IPS-11a (cell line): ENCODE measurements at regions not wholly inside any gene's neighbourhood (a gene's known extent, or its start where the extent isn't known, plus 50 kb on each side); places are given as distances from the start of the nearest gene placed in this dataset.
"Not testable (repeated sequence)": the region's sequence is repeated elsewhere in the genome, so short reads cannot be mapped to it uniquely, and the experiment has no call there.

Experiments used
- H3K4me3 ChIP-seq: one replicate; pipeline ENCODE4 v1.5.1; 2013; ENCODE audit warnings: low read depth, low read length, control low read depth

- H3K4me3 ChIP-seq, result no peak overlapping the region
These were observed 931.7 kb downstream of the MCTP2 start for GRCh38 chr15:95162967-95163531.

GRCh38 chr15:95168152-95168551, 936.8 kb downstream of the MCTP2 start:
- H3K4me3 ChIP-seq, result no peak overlapping the region

GRCh38 chr15:95168951-95169431, 937.6 kb downstream of the MCTP2 start:
- no peak overlapping the region for H3K4me3 ChIP-seq

GRCh38 chr15:95169541-95170459, 938.4 kb downstream of the MCTP2 start:
- H3K4me3 ChIP-seq, result no peak overlapping the region

- H3K4me3 ChIP-seq, result no peak overlapping the region
These were observed 939.4 kb downstream of the MCTP2 start for GRCh38 chr15:95170561-95171380.

- H3K4me3 ChIP-seq, result no peak overlapping the region
These were observed 940.2 kb downstream of the MCTP2 start for GRCh38 chr15:95171564-95171963.

- no peak overlapping the region for H3K4me3 ChIP-seq
These were observed 943.2 kb downstream of the MCTP2 start for GRCh38 chr15:95174301-95175259.

- H3K4me3 ChIP-seq, result no peak overlapping the region
These were observed 944.7 kb downstream of the MCTP2 start for GRCh38 chr15:95175914-95176658.

GRCh38 chr15:95176794-95177577, 945.6 kb downstream of the MCTP2 start:
- H3K4me3 ChIP-seq, result no peak overlapping the region

GRCh38 chr15:95180530-95180929, 949.2 kb downstream of the MCTP2 start:
- H3K4me3 ChIP-seq, result no peak overlapping the region

GRCh38 chr15:95182091-95182490, 950.7 kb downstream of the MCTP2 start:
- H3K4me3 ChIP-seq, result no peak overlapping the region

- no peak overlapping the region for H3K4me3 ChIP-seq
These were observed 961.6 kb downstream of the MCTP2 start for GRCh38 chr15:95192923-95193322.

GRCh38 chr15:95194746-95195145, 963.4 kb downstream of the MCTP2 start:
- H3K4me3 ChIP-seq, result no peak overlapping the region

- H3K4me3 ChIP-seq, result no peak overlapping the region
These were observed 965.0 kb downstream of the MCTP2 start for GRCh38 chr15:95196176-95196915.

- no peak overlapping the region for H3K4me3 ChIP-seq
These were observed 971.4 kb downstream of the MCTP2 start for GRCh38 chr15:95202569-95203349.

GRCh38 chr15:95205077-95205476, 973.7 kb downstream of the MCTP2 start:
- no peak overlapping the region for H3K4me3 ChIP-seq

GRCh38 chr15:95205830-95206229, 974.5 kb downstream of the MCTP2 start:
- H3K4me3 ChIP-seq, result not testable (repeated sequence)
